A172 (cell line): ENCODE measurements at regions not wholly inside any gene's neighbourhood (a gene's known extent, or its start where the extent isn't known, plus 50 kb on each side); places are given as distances from the start of the nearest gene placed in this dataset.
A peak's percentile ranks its signal among the peaks of the same experiment; 100 is the strongest.

ENCODE experiments used
- DNase-seq: peaks from one replicate; pipeline ENCODE4 v3.0.0-alpha.2; 2015; ENCODE audit warnings: low spot score

DNA sequence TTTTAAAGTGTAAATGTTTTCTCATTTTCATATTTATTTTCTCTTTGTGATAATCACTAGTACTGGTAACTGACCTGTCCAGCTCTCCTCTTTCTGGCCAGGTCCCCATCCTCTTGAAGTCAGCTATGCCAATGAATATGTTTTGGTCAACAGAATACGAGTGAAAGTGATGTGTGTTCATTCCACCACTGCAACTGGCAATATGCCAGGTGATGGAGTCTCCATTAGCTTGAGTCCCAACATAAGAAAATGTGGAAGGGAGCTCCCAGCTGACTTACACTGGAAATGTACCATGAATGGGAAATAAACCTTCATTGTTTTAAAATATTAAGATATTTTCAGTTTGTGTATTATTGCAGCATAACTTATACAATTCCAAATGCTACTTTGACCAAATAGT is 75.8 kb downstream of the CCDC34 start:
- DNase-seq, result no peak

DNA sequence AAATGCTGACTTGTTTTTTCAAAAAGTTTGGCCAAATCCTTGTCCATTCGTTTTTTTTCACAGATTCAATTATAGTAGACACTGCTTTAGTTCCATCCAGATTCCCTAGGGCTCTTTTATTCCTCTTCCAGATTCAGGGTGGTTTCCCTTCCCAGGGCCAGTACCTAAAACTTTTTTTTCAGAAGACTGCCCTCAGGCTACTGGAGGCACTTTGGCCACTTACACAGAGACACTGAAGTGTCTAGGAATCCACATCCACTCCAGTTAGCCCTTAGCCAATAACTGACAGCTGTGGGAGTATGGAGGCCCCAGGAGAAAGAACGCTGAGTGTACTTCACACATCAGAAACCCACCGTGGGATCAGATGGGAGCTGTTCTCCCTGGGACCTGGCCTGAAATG is 77.3 kb downstream of the CCDC34 start:
- DNase-seq, result no peak

DNA sequence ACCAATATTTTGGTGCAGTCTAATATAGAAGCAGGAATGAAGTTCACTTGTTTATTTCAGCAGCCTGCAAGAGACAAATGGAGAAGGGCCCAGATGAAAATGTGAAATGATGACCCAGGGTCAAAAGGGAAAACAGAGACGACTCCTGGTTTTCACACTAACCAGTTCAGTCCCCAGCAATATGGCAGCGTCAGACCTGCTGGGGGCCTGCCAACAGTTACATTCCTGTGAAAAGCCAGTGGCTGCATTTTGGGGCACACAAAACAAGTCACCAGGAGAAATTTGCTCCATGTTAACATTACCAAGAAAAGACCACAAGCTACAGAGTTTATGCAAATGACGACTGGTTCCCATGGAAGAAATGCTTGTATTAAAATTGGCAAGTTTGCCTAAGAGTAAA is 80.2 kb downstream of the CCDC34 start:
- DNase-seq, result peak; percentile 34

DNA sequence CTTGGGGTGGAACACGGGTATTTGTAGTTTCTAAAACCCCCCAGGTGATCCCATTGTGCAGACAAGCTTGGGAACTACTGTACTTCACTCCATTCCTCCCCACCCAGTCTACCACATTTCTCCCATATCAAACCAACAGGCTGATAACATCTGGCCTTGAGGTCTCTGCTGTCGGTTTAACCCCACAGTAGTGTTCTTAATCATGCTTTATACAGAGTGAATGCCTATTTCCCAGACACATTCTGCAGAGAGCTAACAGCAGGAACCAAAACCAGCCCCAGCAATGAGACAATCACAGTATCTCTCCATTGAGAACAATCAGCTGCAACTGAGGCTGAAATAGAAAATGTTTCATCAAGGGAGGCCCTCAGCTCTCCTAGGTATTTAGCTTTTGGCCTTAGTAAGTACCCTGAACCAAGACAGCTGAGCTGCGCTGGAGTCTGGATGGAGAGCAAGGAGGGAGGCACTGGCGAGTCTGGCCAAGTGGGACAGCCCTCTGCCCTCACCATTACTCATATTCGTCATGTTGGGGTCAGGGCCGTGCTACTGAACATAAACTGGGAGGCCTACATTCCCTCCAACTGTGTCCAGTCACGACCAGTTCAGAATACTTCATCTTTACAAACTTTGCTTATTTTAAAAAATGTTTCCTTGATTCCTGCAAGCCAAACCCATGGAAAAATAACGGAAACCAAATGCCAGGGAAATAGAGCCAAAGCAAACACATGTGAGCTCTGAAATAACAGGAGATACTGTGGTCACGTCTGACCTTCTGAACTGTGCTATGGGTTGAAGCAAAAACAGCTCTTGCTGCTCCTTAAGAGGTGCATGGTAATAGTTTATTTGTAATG is 81.0 kb downstream of the CCDC34 start:
- peak; percentile 63 for DNase-seq

DNA sequence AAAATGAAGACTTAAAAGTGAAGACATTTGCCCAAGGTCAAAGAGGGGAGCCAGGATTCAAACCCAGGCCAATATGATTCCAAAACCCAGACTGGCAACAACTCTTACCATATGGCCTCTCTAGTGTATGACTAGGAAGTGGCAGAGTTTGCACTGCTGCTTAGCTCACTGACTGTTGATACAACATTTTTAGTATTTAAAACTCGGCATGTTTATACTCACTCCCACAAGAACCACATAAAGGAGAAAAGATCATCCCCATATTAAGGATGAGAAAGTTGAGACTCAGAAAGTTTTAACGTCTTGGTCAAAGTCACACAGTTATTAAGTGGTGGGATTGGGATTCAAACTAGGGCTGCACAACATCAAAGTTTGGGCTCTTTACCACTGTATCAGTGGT is 81.7 kb downstream of the CCDC34 start:
- DNase-seq, result no peak

DNA sequence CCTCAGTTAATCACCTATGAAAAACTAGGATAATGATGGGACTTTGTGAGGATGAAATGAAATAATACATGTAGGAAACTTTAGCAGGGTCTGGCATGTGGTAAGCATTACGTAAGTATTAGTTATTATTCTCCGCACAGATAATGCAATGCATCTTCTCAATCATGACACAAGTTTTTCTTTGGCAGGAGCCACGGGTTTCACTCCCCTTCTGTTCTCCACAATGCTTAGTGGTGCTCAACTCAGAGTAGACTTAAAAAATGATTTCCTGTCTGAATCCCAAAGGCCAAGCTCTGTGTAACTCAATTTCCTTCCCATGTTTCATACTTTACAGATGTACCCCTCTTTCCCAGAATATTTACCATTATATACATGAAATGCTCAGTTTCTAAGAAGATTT is 82.9 kb downstream of the CCDC34 start:
- no peak for DNase-seq

DNA sequence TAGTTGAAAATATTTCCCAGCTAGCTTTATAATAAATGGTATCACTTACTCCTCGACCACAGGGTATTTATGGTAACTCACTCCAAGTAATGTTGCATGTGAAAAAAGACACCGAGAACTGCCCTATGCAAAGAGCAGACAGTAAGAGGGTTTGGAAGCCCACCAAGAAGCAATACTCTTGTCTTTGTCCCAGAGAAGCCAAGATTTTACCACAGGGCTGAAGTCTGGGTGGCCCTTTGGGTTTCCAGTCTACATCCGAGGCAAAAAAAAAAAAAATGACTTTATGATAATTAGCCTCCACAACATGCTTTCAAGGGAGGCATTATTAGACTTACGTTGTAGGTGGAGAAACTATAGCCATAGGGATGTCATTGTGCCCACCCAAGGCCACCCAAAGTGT is 83.6 kb downstream of the CCDC34 start:
- no peak for DNase-seq

DNA sequence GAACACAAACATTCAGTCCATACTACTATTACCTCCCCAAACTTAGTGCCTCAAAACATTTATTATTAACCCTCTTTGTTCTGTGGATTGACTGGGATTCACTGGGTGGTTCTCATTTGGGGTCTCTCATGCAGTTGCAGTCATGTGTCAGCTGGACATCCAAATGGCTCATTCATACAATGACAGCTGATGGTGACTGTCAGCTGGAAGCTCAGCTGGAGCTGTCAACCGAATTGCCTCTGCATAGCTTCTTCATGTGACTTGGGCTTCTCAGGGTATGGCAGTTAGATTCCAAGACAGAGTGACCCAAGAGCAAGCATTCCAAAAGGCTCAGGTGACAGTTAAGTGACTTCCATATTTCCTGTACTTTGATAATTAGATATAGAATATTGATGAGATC is 85.2 kb downstream of the CCDC34 start:
- DNase-seq, result no peak

DNA sequence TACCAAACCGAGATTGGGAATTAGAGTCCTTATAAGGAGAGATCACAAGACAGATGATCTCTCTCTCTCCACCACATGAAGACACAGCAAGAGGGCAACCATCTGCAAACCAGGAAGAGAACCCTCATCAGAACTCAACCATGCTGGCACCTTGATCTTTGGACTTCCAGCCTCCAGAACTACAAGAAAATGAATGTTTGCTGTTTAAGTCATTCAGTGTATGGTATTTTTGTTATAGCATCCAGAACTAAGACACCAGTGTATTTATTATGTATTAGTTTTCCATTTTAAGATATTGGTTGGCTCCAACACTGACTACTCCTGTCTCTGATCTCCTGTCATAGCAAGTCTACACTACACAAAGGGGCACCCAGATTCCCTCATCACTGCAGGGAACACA is 86.9 kb downstream of the CCDC34 start:
- no peak for DNase-seq

DNA sequence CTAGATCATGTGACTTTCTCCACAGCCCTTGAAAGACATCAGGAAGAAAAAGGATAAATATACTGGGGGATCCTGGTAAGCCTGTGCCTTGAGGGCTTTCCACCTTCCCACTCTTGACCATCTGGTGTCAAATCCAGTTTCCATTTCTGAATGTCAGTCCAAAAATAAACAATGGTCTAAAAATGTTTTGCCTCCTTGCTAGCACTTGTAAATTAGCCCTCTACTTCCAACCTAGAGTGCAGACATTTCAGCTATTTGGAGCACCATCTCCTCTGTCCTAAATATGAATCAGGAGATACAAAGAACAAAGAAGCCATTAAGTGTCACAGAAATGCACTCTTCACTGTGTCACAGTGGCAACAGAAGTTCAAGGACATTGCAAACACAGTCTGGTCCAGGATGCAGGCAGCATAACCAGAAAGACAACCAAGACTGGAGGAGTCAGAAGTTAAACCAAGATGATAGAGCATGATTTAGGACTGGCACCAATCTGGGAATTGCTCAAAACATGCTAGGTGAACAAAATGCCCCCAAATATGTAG is 88.1 kb downstream of the CCDC34 start:
- DNase-seq, result no peak

DNA sequence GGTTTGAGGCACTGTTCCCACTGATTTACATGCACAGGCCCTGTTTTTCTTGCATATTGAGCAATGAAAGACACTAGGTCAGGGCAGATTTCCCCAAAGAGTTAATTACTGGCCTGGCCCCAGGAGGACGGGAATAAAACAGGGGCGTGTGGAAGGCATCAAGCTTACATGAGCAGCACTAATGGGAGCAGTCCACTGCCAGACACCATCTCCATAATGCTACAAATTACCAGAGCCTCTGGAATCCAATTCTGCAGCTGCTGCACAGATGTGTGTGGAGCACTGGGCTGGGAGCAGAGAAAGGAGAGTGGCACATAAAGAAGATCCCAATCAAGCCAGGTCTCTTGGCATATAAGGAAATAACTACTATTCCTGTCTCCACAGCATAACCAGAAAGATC is 96.9 kb downstream of the CCDC34 start:
- DNase-seq, result no peak

DNA sequence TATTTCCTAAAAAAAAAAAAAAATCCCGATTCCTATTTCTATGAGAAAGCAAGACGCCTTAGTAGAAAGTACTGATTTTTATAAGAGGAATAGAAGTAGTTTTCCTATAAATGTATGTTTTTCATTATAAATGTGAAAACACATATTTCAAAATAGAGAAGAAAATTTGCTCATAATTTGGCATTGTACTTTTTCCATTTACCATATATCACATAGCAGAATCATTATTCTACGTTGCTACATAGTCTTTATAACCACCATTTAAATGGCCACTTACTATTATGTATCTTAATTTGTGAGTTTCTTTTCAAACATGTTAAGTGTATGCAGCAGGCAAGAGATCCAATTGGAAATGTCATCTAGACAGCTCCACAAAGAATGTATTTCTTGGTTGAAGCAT is 99.0 kb downstream of the CCDC34 start:
- DNase-seq, result no peak

DNA sequence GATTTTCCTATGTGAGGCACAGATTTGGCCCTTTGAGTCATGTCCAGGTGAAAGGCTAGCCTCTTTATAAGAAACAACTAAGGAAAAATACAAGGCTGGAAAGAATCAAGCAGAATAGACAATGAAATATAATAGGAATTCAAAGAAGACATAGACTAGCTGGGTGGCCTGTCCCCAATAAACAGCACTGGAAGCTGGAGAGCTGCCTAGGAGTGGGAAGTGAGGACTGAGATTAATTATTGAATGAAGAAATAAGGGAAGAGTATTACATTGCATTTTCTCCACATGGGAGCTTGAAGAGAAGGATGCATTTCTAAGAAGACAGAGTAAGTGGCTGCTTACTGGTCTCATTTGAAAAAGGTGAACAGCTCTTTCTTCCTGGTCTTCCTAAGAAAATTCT is 100.0 kb downstream of the CCDC34 start:
- no peak for DNase-seq

DNA sequence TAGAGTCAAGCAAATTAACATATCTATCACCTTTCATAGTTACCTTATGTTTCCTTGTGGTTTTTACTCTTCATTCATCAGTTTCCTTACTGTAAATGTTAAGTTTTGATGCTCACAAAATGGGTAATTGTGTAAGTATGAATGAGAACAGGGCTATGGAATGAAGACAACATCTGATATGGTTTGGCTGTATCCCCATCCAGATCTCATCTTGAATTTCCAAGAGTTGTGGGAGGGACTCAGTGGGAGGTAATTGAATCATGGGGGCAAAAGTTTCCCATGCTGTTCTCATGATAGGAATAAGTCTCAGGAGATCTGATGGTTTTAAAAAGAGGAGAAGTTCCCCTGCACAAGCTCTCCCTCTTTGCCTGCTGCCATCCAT is 107.6 kb downstream of the CCDC34 start:
- DNase-seq, result no peak

DNA sequence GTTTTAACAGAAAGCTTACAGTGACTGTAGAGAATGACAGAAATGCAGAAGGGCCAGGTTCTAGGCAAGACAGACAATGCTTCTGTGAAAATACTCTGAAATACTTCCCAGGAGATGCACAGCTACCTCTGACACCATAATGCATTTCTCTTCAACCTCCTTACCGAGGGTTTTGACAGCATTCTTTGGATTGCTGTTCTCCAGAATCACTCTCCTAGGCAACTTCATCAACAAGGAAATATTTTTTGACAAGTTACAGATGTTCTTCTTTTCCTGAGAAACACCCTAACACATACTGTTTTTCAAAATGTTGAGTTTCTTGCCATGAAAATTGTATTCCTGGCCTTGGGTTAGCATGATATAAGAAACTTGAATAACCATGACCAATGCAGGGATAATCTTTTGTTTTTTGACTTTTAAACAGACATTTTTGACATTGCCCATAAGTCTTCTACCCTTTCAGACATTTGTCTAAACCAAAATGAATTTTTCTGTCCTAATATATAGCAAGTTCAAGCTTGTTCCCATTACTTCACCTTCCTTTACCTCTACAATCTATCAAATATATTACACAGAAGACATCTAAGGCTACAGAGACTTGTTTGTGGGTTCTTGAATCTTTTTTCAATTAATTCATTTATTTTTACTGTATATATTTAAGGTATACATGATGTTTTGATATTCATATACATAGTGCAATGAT is 108.1 kb downstream of the CCDC34 start:
- no peak for DNase-seq

DNA sequence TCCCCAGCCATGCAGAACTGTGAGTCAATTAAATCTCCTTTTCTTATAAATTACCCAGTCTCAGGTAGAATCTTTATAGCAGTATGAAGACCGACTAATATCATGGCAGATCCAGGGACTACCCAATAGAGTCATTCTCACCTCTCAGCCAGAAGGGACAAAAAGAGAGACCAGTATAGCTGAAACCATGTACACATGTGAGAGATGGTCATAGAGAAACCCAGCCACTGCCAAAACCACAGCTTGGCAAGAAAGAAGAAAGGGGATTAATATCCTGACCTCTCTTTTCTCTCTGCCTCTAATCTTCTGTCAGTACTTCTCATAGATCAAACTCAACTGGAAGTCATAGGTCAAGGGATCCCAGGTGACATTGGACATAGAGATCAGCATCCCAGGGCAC is 109.8 kb downstream of the CCDC34 start:
- no peak for DNase-seq

DNA sequence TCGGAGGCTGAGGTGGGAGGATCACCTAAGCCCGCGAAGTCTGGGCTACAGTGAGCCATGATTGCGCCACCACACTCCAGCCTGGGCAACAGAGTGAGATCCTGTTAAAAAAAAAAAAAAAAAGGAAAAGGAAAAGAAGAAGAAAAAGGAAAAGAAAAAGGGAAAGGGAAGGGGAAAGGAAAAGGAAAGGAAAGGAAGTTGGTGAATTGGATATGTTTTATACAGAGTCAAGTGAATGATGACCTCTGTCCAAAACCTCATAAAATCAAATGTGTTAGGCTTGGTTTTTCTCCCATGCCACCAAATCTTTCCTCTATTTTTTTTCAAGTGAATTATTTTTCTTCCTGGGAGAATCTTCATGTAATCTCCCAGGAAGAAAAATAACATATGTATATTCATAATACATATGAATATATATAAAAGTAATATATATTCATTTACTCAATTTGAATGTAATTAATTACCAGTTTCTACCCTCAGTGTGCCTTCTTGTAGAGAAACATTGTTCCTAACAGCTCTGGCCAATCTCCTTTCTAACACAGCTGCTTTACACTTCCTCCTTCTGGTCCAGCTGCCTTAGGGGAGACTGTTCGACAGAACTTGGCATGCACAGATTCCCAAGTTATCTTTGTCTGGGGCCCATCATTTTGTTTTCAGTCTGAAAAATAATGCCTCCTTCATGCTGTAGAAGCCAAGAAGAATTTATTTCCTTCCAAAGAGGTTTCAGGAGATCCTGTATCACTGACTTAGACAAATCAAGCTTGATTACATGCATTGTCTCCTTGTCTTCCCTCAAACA is 111.9 kb downstream of the CCDC34 start:
- no peak for DNase-seq

DNA sequence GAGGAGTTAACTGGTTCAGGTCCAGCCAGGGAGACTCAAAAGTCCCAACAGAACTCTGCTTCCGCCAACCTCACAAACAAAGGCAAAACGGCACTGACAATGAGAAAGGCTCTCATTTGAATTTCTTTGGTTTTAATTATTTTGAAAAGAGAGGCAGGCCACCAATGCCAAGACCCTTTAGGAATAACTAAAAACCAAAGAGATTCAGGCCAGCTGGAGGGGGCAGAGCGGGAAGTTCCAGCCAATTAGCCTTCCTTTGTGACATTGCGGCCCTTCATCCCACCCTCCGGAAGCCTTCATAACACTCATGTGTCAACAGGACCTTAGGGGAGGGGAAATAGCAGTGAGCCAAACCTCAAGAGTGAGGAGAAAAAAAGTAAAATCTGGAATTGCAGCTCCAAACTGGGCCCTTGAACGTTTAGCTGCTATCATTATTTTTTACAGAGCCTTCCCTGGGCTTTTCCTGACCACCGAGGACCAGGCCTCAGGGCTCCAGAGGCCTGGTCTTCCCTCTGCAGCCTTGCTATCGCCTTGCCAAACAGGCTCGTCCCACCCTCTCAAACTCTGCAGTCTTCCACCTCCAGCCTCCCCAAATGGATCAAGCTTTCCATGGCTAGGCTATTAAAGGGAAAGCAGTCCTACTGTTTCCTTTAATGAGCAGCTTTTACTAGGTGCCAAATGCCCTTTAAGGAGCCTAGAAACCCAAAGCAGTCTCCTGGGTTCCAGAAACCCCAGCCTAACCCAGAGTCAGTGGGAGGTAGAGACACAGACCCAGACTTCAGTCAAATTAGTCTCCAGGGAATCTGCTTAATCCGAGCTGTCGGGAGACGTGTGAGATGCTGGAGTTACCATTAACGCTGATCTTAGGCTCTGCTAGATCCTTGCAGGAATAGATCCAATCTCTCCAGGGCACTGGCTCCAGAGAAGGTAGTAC is 114.2 kb downstream of the CCDC34 start:
- no peak for DNase-seq

DNA sequence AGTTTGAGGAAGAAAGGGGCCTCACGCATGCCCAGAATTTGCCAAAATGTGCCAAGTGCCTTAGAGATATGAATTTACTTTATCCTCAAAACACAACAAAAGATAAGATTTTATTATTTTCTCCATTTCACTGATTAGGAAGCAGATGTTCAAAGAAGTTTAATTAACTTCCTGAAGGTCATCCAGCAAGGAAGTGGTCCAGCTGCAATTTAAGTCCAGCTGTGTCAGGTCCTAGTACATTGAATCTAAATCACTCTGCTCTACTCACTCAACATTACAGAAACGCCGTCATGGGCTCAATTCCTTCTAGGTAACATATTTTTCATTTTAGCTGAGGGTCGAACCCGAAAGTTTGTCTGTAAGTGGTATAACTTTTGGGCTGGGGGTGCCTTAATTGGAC is 115.4 kb downstream of the CCDC34 start:
- no peak for DNase-seq

DNA sequence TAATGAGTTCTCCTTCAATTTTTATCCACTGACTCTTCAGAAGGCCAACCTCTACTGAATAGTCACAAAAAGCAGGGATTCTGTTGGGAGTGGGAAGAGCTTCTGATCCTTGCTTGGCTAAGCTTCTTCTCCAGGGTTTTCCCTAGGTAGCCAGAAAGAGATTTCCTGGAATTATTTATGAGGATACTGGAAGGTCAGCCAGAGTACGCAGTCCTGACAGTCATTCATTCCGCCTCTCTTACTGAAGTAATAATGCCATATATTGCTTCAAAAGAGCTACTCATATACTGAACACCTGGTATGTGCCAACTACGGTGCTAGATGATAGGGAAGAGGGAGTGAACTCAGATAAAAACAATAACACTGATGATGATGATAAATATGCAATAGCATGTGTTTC is 116.1 kb downstream of the CCDC34 start:
- DNase-seq, result no peak

DNA sequence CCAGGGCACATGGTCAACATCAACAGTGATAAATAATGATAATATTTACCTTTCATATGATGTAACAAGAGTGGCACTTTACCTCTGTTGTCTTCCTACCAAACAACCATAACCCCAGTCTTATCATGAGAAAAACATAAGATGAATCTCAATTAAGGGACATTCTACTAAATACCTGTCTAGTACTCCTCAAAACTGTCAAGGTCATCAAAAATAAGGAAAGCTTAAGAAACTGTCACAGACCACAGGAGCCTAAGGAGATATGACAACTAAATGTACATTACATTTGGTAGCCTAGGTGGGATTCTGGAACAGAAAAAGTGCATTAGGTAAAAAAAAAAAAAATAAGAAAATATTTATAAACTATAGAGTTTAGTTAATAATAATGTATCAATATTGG is 118.1 kb downstream of the CCDC34 start:
- DNase-seq, result no peak
